Mesenchymal stem cell (in vitro differentiated cells and primary cell): ENCODE measurements at regions not wholly inside any gene's neighbourhood (a gene's known extent, or its start where the extent isn't known, plus 50 kb on each side); places are given as distances from the start of the nearest gene placed in this dataset.

ENCODE experiments used
- DNase-seq: peaks from one replicate; pipeline ENCODE4 v3.0.0-alpha.2; 2013
- H2AFZ ChIP-seq: one replicate; pipeline ENCODE4 v1.6.1; 2013; ENCODE audit warnings: low read depth, mild to moderate bottlenecking, control low read depth, inconsistent platforms, low read length, moderate library complexity
- H2AK5ac ChIP-seq: 2 replicates; pipeline ENCODE4 v1.6.1; 2013; ENCODE audit warnings: low read length, moderate library complexity, mild to moderate bottlenecking, inconsistent platforms; ENCODE audit not compliant: severe bottlenecking
- H2BK120ac ChIP-seq: one replicate; pipeline ENCODE4 v1.6.1; 2013; ENCODE audit warnings: low read depth, mild to moderate bottlenecking, inconsistent platforms, low read length, moderate library complexity
- H2BK12ac ChIP-seq, 2 experiments: one replicate each; pipeline ENCODE4 v1.6.1; 2013; ENCODE audit warnings: inconsistent platforms in 2 of 2, low read length in 2 of 2, mild to moderate bottlenecking in 2 of 2, moderate library complexity in 2 of 2, control low read depth in 1 of 2
- H2BK15ac ChIP-seq: one replicate; pipeline ENCODE4 v1.6.1; 2013; ENCODE audit warnings: mild to moderate bottlenecking, low read depth, inconsistent platforms; ENCODE audit not compliant: poor library complexity, severe bottlenecking
- H2BK5ac ChIP-seq: 2 replicates; pipeline ENCODE4 v1.6.1; 2013; ENCODE audit warnings: low read depth, mild to moderate bottlenecking, low read length, control low read depth, inconsistent platforms; ENCODE audit not compliant: poor library complexity, severe bottlenecking
- H3K14ac ChIP-seq, 2 experiments: one replicate each; pipeline ENCODE4 v1.6.1; 2013; ENCODE audit warnings: inconsistent platforms in 2 of 2, low read length in 2 of 2, control low read depth in 1 of 2, mild to moderate bottlenecking in 1 of 2, moderate library complexity in 1 of 2
- H3K18ac ChIP-seq, 2 experiments: one replicate each; pipeline ENCODE4 v1.6.1; 2013; ENCODE audit warnings: inconsistent platforms in 2 of 2, low read length in 2 of 2, control low read depth in 1 of 2, low read depth in 1 of 2, mild to moderate bottlenecking in 1 of 2
- H3K23ac ChIP-seq, 2 experiments: one replicate each; pipeline ENCODE4 v1.6.1; 2013; ENCODE audit warnings: inconsistent platforms in 2 of 2, low read length in 2 of 2, mild to moderate bottlenecking in 2 of 2, moderate library complexity in 2 of 2, control low read depth in 1 of 2
- H3K27ac ChIP-seq: 2 replicates; pipeline ENCODE4 v1.5.1; 2013; ENCODE audit warnings: mild to moderate bottlenecking, moderate library complexity, low read length, control low read depth, inconsistent platforms; ENCODE audit not compliant: poor library complexity, severe bottlenecking
- H3K27me3 ChIP-seq, 2 experiments: 2 replicates each; pipeline versions ENCODE4 v1.6.1 to v1.7.0; 2013; ENCODE audit warnings: low read length in 2 of 2, mild to moderate bottlenecking in 2 of 2, moderate library complexity in 2 of 2, control low read depth in 1 of 2, inconsistent platforms in 1 of 2; ENCODE audit not compliant: control insufficient read depth in 1 of 2, insufficient read depth in 1 of 2
- H3K36me3 ChIP-seq, 2 experiments: 2 replicates each; pipeline versions ENCODE4 v1.6.1 to v1.7.0; 2013; ENCODE audit warnings: low read length in 2 of 2, control low read depth in 1 of 2, inconsistent platforms in 1 of 2, low read depth in 1 of 2, mild to moderate bottlenecking in 1 of 2; ENCODE audit not compliant: insufficient read depth in 2 of 2, control insufficient read depth in 1 of 2
- H3K4ac ChIP-seq, 2 experiments: one replicate each; pipeline ENCODE4 v1.6.1; 2013; ENCODE audit warnings: inconsistent platforms in 2 of 2, low read length in 2 of 2, mild to moderate bottlenecking in 2 of 2, moderate library complexity in 2 of 2, control low read depth in 1 of 2, low read depth in 1 of 2
- H3K4me1 ChIP-seq: 2 replicates; pipeline ENCODE4 v1.6.1; 2013; ENCODE audit warnings: low read depth, low read length, control low read depth; ENCODE audit not compliant: control insufficient read depth, insufficient read depth
- H3K4me2 ChIP-seq: 2 replicates; pipeline ENCODE4 v1.6.1; 2013; ENCODE audit warnings: low read length, mild to moderate bottlenecking, inconsistent platforms; ENCODE audit not compliant: poor library complexity, severe bottlenecking
- H3K4me3 ChIP-seq, 2 experiments: 2 replicates each; pipeline versions ENCODE4 v1.5.1 to v1.7.0; 2013; ENCODE audit warnings: low read length in 2 of 2, mild to moderate bottlenecking in 2 of 2, control low read depth in 1 of 2, low read depth in 1 of 2; ENCODE audit not compliant: insufficient read depth in 1 of 2
- H3K79me1 ChIP-seq: replicated peaks from 2 replicates; pipeline ENCODE4 v1.6.1; 2013; ENCODE audit warnings: mild to moderate bottlenecking, control low read depth, low read length, inconsistent platforms; ENCODE audit not compliant: poor library complexity, severe bottlenecking
- H3K9ac ChIP-seq: 2 replicates; pipeline ENCODE4 v1.7.0; 2013; ENCODE audit warnings: mild to moderate bottlenecking, low read length, moderate library complexity
- H3K9me3 ChIP-seq: 2 replicates; pipeline ENCODE4 v1.7.0; 2013; ENCODE audit warnings: mild to moderate bottlenecking, low read length; ENCODE audit not compliant: control insufficient read depth
- H4K8ac ChIP-seq: one replicate; pipeline ENCODE4 v1.6.1; 2013; ENCODE audit warnings: inconsistent platforms, mild to moderate bottlenecking, low read length, moderate library complexity
- H4K91ac ChIP-seq: one replicate; pipeline ENCODE4 v1.6.1; 2013; ENCODE audit warnings: mild to moderate bottlenecking, low read length, inconsistent platforms
- WGBS: methylation state at CpG from one replicate; pipeline ENCODE4 v1.1.7; 2013; ENCODE audit warnings: mixed read lengths; 5-methylcytosine and 5-hydroxymethylcytosine counted together

GRCh38 chr1:4581807-4582206 lies 72.6 kb upstream of the AJAP1 start:
- no peak for DNase-seq
- H3K9ac ChIP-seq, result no peak overlapping the region
- no peak overlapping the region for H2BK5ac ChIP-seq
- no peak overlapping the region for H2BK12ac ChIP-seq
- H2AFZ ChIP-seq, result no peak overlapping the region
- H3K36me3 ChIP-seq, result no peaks in the 10 kb centered on the region
- no peaks in the 10 kb centered on the region for H3K9me3 ChIP-seq
- H3K4me1 ChIP-seq, result no peaks in the 10 kb centered on the region
- no peak overlapping the region for H4K8ac ChIP-seq
- no peak overlapping the region for H3K4me3 ChIP-seq
- H3K4ac ChIP-seq, result no peak overlapping the region
- no peak overlapping the region for H4K91ac ChIP-seq
- no peak overlapping the region for H3K27ac ChIP-seq
- H2BK15ac ChIP-seq, result no peak overlapping the region
- no peak overlapping the region for H2AK5ac ChIP-seq
- no peak overlapping the region for H3K23ac ChIP-seq
- no peak overlapping the region for H2BK120ac ChIP-seq
- no peaks in the 10 kb centered on the region for H3K27me3 ChIP-seq
- WGBS, result 40% methylated on average over 3 of the region's 5 CpGs
- H3K79me1 ChIP-seq, result no peaks in the 10 kb centered on the region
- no peak overlapping the region for H3K4me2 ChIP-seq
- H3K18ac ChIP-seq, result no peak overlapping the region
- H3K14ac ChIP-seq, result no peak overlapping the region

GRCh38 chr1:4584449-4584848 lies 70.0 kb upstream of the AJAP1 start:
- H3K4ac ChIP-seq, result no peak overlapping the region
- H3K36me3 ChIP-seq, result no peaks in the 10 kb centered on the region
- no peak overlapping the region for H2AK5ac ChIP-seq
- no peak overlapping the region for H3K23ac ChIP-seq
- no peak overlapping the region for H3K27ac ChIP-seq
- no peak overlapping the region for H3K9ac ChIP-seq
- no peaks in the 10 kb centered on the region for H3K79me1 ChIP-seq
- no peak overlapping the region for H4K91ac ChIP-seq
- no peak overlapping the region for H3K4me3 ChIP-seq
- H2BK12ac ChIP-seq, result no peak overlapping the region
- no peaks in the 10 kb centered on the region for H3K4me1 ChIP-seq
- H3K27me3 ChIP-seq, result peaks cover 0 to 3% of the 10 kb centered on the region in 2 experiments
- H2BK120ac ChIP-seq, result no peak overlapping the region
- WGBS, result 80% methylated on average over 5 of the region's 5 CpGs
- no peak overlapping the region for H3K14ac ChIP-seq
- H2BK15ac ChIP-seq, result no peak overlapping the region
- no peak overlapping the region for H3K18ac ChIP-seq
- DNase-seq, result no peak
- H2AFZ ChIP-seq, result no peak overlapping the region
- H2BK5ac ChIP-seq, result no peak overlapping the region
- H3K9me3 ChIP-seq, result no peaks in the 10 kb centered on the region
- no peak overlapping the region for H4K8ac ChIP-seq
- no peak overlapping the region for H3K4me2 ChIP-seq

GRCh38 chr1:4585216-4585615 lies 69.2 kb upstream of the AJAP1 start:
- no peak for DNase-seq
- Histone ChIP-seq H2AK5ac (no peak overlapping the region), H4K8ac (no peak overlapping the region), H3K27me3 (peaks cover 0 to 3% of the 10 kb centered on the region in 2 experiments), H3K4me1 (no peaks in the 10 kb centered on the region), H3K4me2 (no peak overlapping the region), H3K18ac (no peak overlapping the region), H2BK15ac (no peak overlapping the region), H2BK5ac (no peak overlapping the region), H3K23ac (no peak overlapping the region), H3K4me3 (no peak overlapping the region), H3K27ac (no peak overlapping the region), H4K91ac (no peak overlapping the region), H3K14ac (no peak overlapping the region), H2BK120ac (no peak overlapping the region), H3K4ac (no peak overlapping the region), H2AFZ (no peak overlapping the region), H3K36me3 (no peaks in the 10 kb centered on the region), H3K9ac (no peak overlapping the region), H3K79me1 (no peaks in the 10 kb centered on the region), H3K9me3 (no peaks in the 10 kb centered on the region), H2BK12ac (no peak overlapping the region)
- 61% methylated on average over 17 of the region's 17 CpGs for WGBS

GRCh38 chr1:4585705-4586104 lies 68.7 kb upstream of the AJAP1 start:
- no peak overlapping the region for H2BK12ac ChIP-seq
- H3K9ac ChIP-seq, result no peak overlapping the region
- H3K18ac ChIP-seq, result no peak overlapping the region
- 75% methylated on average over 5 of the region's 6 CpGs for WGBS
- H3K4me3 ChIP-seq, result no peak overlapping the region
- no peak overlapping the region for H2AK5ac ChIP-seq
- no peak overlapping the region for H2AFZ ChIP-seq
- no peak overlapping the region for H3K14ac ChIP-seq
- H4K91ac ChIP-seq, result no peak overlapping the region
- H3K27ac ChIP-seq, result no peak overlapping the region
- no peaks in the 10 kb centered on the region for H3K4me1 ChIP-seq
- H4K8ac ChIP-seq, result no peak overlapping the region
- peaks cover 0 to 3% of the 10 kb centered on the region in 2 experiments for H3K27me3 ChIP-seq
- no peak overlapping the region for H2BK5ac ChIP-seq
- DNase-seq, result no peak
- H3K9me3 ChIP-seq, result no peaks in the 10 kb centered on the region
- no peak overlapping the region for H3K4me2 ChIP-seq
- no peaks in the 10 kb centered on the region for H3K36me3 ChIP-seq
- no peak overlapping the region for H3K23ac ChIP-seq
- no peaks in the 10 kb centered on the region for H3K79me1 ChIP-seq
- no peak overlapping the region for H2BK15ac ChIP-seq
- H2BK120ac ChIP-seq, result no peak overlapping the region
- no peak overlapping the region for H3K4ac ChIP-seq
